Memory B cell (primary cell): ENCODE measurements at regions not wholly inside any gene's neighbourhood (a gene's known extent, or its start where the extent isn't known, plus 50 kb on each side); places are given as distances from the start of the nearest gene placed in this dataset.

Experiments used
- ATAC-seq: fragments of 150-1000 bp; cut with Tn5 transposase; 2 replicates; pipeline ENCODE4 v1.10.0; 2021; ENCODE audit warnings: low read depth, mild to moderate bottlenecking, moderate library complexity
- DNase-seq, 2 donors: peaks; one replicate each; pipeline ENCODE4 v3.0.0; 2022; ENCODE audit warnings: low spot score in 2 of 2
- H3K27ac Mint-ChIP-seq: one replicate; pipeline ENCODE4 v1.8.0; 2022; ENCODE audit warnings: mild to moderate bottlenecking, moderate library complexity, mixed read lengths
- H3K27me3 Mint-ChIP-seq: one replicate; pipeline ENCODE4 v1.8.0; 2022; ENCODE audit warnings: mixed read lengths
- H3K36me3 Mint-ChIP-seq: one replicate; pipeline ENCODE4 v1.8.0; 2022; ENCODE audit warnings: mild to moderate bottlenecking, mixed read lengths
- H3K4me1 Mint-ChIP-seq: one replicate; pipeline ENCODE4 v1.8.0; 2022; ENCODE audit warnings: mixed read lengths
- H3K4me3 Mint-ChIP-seq: one replicate; pipeline ENCODE4 v1.8.0; 2022; ENCODE audit warnings: mild to moderate bottlenecking, moderate library complexity, mixed read lengths
- H3K9me3 Mint-ChIP-seq: one replicate; pipeline ENCODE4 v1.8.0; 2022; ENCODE audit warnings: mixed read lengths

DNA sequence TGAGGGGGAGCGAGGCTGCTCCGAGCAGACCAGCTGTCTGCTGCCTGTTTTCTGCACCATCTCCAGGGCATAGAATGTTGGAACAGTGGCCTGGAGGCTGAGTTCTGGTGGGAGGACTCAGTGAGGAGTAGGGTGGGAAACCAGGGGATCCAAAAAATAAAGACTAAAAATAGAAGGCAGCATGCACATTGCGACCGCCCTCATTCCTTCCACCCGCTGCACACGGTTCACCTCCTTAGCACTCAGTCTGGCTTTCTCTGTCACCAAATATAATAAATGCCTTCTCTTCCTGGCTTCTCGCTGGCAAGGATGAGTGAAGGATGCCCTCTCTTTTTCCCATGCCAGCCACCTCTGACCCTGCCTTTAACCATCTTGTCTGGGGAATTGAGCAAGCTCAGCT, 146.2 kb downstream of the AACS start:
- Mint-ChIP-seq H3K27me3 (peaks cover 24% of the 10 kb centered on the region), H3K4me1 (no peaks in the 10 kb centered on the region), H3K9me3 (peaks cover 8% of the 10 kb centered on the region), H3K27ac (no peak overlapping the region), H3K4me3 (no peak overlapping the region), H3K36me3 (no peaks in the 10 kb centered on the region)
- no peak for ATAC-seq
- DNase-seq = no peak

DNA sequence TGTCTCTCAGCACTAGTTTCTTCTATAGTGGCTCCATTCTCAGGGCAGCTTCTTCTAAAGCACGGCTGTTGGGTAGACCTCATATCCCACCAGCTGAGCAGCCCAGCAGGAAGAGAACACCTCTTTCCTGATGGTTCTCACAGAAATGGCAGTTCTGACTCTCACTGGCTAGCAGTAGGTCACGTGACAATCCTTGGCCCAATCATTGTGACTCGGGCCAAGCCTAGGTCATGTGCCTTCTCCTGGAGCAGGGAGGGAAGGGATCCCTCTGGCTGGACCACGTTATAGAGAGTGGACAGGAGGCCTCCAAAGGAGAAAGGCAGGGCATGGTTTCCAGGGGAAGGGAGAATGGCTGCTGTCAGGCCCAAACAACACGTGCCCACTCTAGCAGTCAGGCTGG, 149.1 kb downstream of the AACS start:
- Mint-ChIP-seq H3K36me3 (no peaks in the 10 kb centered on the region), H3K27me3 (peaks cover 16% of the 10 kb centered on the region), H3K9me3 (peaks cover 6% of the 10 kb centered on the region), H3K4me1 (no peaks in the 10 kb centered on the region), H3K27ac (no peak overlapping the region), H3K4me3 (no peak overlapping the region)
- no peak for DNase-seq
- ATAC-seq = no peak

DNA sequence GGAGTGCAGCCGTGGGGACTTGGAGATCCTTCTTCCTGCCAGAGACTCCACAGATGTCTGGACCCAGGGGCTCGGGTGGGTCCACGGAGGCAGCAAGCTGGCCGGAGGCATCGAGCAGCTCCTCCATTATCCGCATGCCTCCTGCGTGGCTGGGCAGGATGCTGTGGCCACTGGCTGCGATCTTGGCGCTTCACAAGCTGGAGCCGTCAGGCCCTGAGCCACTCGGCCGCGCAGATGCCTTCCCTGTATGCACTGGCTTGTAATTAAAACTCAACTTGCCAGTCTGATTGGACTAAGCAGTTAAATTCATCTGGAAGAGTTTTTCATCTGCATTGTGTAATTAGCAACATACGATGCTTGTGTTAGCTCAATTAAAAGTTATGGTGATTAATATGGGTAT, 151.5 kb downstream of the AACS start:
- H3K4me1 Mint-ChIP-seq = no peaks in the 10 kb centered on the region
- H3K27me3 Mint-ChIP-seq = peaks cover 17% of the 10 kb centered on the region
- H3K4me3 Mint-ChIP-seq = no peak overlapping the region
- no peak overlapping the region for H3K27ac Mint-ChIP-seq
- peaks cover 6% of the 10 kb centered on the region for H3K9me3 Mint-ChIP-seq
- no peaks in the 10 kb centered on the region for H3K36me3 Mint-ChIP-seq
- no peak for DNase-seq
- no peak for ATAC-seq

DNA sequence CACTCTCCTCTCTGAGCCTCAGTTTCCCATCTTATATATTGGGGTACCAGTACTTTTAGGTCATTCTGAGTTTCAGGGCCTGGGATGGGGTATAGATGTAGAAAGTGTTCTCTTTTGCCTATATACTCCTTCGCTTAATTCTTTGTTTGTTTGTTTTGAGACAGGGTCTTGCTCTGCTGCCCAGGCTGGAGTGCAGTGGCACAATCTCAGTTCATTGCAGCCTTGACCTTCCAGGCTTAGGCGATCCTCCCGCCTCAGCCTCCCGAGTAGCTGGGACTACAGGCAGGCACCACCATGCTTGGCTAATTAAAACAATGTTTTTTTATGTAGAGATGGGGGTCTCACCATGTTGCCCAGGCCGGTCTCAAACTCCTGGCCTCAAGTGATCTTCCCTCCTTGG, 152.1 kb downstream of the AACS start:
- no peak overlapping the region for H3K27ac Mint-ChIP-seq
- ATAC-seq (no peak), DNase-seq (no peak)
- H3K4me1 Mint-ChIP-seq = no peaks in the 10 kb centered on the region
- no peaks in the 10 kb centered on the region for H3K36me3 Mint-ChIP-seq
- H3K9me3 Mint-ChIP-seq = peaks cover 6% of the 10 kb centered on the region
- peaks cover 17% of the 10 kb centered on the region for H3K27me3 Mint-ChIP-seq
- no peak overlapping the region for H3K4me3 Mint-ChIP-seq

DNA sequence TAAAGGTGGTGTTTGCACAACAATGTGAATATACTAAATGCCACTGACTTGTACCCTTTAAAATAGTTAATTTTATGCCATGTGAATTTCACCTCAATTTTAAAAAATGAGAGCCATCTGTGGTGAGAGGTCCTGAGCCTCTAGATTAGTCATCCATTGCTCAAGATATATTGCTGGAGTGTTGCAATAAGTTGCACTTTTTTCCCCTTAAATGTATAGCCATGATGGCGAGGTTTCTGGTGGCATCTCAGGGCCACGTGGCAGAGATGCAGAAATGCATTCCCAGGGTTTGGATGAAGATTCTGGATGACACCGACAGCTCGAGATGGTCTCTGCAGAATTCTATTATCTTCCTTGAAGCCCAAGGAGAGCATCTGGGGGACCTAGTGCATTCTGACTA, 153.7 kb downstream of the AACS start:
- Mint-ChIP-seq H3K27me3 (peaks cover 13% of the 10 kb centered on the region), H3K4me3 (no peak overlapping the region), H3K36me3 (no peaks in the 10 kb centered on the region), H3K27ac (no peak overlapping the region), H3K4me1 (no peaks in the 10 kb centered on the region), H3K9me3 (peaks cover 4% of the 10 kb centered on the region)
- DNase-seq (no peak), ATAC-seq (no peak)

DNA sequence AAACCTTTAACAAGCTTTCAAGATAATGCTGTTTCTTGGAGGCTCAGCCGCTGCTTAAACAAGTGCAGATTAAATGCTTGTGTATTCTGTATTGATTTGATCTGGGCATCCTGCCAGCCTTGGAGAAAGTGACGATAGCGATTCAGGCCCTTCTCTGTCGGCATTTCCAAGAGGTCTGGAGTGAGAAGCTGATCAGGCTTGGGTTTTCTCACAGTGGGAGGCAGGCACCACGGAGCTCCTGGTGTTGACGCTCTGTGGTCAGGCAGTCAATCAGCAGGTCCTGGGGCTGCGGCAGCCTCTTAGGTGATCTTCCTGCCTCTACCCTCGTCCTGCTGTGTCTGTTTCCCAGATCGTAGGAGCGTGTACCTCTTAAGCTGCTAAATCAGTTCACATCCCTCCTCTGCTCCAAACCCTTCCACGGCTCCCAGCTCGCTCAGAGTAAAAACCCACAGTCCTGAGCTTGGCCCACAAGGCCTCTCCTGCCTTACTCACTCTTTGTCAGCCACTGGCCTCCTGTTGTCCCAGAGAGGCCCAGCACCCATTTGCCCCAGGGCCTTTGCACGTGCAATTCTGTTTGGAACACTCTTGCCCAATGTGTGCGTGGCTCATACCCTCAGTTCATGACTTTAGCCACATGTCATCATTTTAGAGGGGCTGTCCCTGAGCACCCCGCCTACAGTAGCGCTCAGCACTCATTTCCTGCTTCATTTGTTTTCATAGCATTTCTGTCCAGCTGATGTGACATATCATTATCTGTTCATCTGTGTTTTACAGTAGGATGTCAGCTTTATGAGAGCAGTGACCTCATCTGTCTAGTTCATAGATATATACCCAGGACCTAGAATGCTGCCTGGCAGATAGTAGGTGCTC, 155.4 kb downstream of the AACS start:
- no peak overlapping the region for H3K27ac Mint-ChIP-seq
- H3K4me1 Mint-ChIP-seq = no peaks in the 10 kb centered on the region
- no peak for ATAC-seq
- DNase-seq = no peak
- no peaks in the 10 kb centered on the region for H3K36me3 Mint-ChIP-seq
- peaks cover 13% of the 10 kb centered on the region for H3K27me3 Mint-ChIP-seq
- no peak overlapping the region for H3K4me3 Mint-ChIP-seq
- H3K9me3 Mint-ChIP-seq = no peaks in the 10 kb centered on the region

DNA sequence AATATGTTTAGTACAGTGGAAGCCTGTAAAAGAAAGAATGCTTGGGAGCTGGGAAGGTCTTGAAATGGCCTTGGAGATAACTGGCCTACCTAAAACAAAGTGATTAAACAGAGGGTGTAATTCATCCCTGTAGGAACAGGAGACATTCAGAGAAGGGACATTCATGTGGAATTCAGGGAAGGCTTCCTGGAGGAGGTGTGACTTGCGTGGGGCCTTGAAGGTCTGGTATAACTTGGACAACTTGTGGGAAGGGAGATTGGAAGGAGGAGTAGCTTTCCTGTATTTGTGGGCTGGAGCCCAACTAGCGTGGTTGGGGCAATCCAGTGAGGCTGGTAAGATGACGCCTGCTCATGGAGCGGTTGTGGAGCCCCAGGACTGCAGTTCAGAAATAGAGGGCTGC, 156.4 kb downstream of the AACS start:
- Mint-ChIP-seq H3K4me1 (no peaks in the 10 kb centered on the region), H3K4me3 (no peak overlapping the region), H3K9me3 (no peaks in the 10 kb centered on the region), H3K36me3 (no peaks in the 10 kb centered on the region), H3K27me3 (peaks cover 15% of the 10 kb centered on the region), H3K27ac (no peak overlapping the region)
- ATAC-seq (no peak), DNase-seq (no peak)

DNA sequence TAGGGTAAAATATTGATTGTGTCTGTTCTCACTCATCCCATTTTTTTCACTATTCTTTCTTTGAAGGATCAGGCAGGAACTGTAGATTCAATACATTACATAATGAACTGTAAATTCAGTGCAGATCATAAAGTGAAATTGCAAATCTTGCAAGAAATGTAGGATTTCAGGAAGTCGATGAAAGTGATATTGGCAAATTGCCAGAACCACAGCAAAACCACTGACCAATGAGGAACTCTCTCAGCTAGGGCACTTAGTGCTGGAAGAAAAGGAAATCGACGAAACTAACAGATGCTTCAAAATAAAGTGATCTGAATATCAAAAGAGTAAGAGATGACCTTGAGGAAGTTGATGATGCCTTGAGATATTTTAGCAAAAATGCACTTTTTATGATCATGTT, 157.6 kb downstream of the AACS start:
- H3K27ac Mint-ChIP-seq = no peak overlapping the region
- no peak overlapping the region for H3K4me3 Mint-ChIP-seq
- no peak for ATAC-seq
- DNase-seq = no peak
- no peaks in the 10 kb centered on the region for H3K36me3 Mint-ChIP-seq
- no peaks in the 10 kb centered on the region for H3K4me1 Mint-ChIP-seq
- H3K9me3 Mint-ChIP-seq = no peaks in the 10 kb centered on the region
- peaks cover 13% of the 10 kb centered on the region for H3K27me3 Mint-ChIP-seq

DNA sequence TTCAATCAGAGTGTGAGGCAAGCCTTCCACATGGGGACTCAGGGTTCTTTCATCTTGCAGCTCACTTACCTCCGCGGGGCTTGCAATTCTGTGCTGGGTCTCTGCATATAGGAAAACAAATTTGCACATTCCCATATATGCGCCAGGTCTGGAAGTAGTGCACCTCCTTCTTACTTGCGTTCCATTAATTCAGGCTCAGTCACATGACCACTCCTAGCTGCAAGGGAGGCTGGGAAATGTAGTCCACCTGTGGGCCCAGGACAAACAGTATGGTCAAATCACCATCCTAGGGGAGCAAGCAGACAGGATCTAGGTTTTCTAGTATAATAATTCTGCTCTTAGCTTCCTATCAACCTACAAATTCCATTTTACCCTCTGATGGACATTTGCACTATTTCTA, 160.4 kb downstream of the AACS start:
- ATAC-seq (no peak), DNase-seq (no peak)
- no peak overlapping the region for H3K4me3 Mint-ChIP-seq
- H3K36me3 Mint-ChIP-seq = no peaks in the 10 kb centered on the region
- no peaks in the 10 kb centered on the region for H3K4me1 Mint-ChIP-seq
- H3K9me3 Mint-ChIP-seq = no peaks in the 10 kb centered on the region
- peaks cover 15% of the 10 kb centered on the region for H3K27me3 Mint-ChIP-seq
- H3K27ac Mint-ChIP-seq = no peak overlapping the region

DNA sequence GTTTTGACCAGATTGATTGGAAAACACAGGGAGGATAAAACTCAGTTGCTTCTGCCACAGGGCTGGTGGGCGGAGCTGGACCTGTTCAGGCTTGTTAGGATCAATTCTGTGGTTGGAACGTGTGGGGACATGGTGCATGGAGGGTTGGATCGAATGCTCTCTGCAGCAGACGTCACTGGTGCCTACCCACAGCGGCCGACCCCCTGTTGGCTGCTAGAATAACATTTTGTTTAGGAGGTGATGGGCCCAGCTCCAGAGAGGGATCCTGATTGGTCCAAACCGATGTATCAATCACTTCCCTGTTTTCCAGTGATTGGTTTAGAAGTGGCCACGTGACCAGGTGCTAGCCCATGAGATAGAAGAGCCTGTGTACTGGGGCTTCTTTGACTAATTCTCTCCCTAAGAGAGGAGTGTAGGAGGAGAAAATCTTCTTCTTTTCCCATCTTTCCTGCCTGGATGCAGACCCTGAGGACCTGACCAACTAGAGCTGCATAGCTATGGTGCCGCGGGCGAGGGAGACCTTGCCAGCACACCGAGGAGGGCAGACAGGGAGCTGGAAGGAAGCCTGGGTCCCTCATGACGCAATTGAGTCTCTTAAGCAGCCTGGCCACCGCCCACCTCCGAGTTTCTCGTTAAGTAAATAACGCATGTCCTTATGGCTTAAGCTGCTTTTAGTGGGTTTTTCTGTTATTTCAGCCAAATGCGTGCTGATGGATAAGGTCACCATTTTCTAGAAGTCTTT, 163.5 kb downstream of the AACS start:
- no peak for ATAC-seq
- H3K9me3 Mint-ChIP-seq = no peaks in the 10 kb centered on the region
- no peaks in the 10 kb centered on the region for H3K4me1 Mint-ChIP-seq
- DNase-seq = no peak
- H3K4me3 Mint-ChIP-seq = no peak overlapping the region
- H3K27ac Mint-ChIP-seq = no peak overlapping the region
- no peaks in the 10 kb centered on the region for H3K36me3 Mint-ChIP-seq
- H3K27me3 Mint-ChIP-seq = peaks cover 10% of the 10 kb centered on the region

DNA sequence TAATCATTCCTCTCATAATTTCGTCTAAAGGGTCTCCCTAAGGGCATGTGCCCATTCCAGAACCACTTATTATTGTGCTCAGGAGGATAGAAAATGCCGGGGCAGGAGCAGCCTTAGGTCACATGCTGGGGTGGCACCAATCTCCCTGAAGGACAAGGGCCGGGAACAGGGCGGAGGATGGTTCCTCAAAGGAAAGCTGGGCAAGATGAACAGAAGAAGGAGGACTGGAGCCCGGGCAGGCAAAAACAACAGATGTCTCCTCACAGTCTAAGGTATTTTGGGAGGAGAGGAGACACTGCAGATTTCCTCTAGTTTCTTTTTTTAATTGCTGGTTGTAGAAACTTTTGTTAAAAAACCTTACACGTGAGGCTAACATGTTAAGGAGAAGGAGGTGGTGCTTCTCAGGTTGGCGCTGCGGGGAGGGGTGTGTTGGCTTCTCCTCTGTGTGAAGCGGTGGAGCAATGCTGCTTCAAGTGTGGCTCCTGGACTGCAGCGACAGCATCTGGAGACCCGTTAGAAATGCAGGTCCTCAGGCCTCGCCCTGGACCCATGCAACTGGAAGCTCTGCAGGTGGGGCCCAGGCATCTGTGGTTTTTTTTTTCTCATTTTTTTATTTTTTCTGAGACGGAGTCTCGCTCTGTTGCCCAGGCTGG, 164.8 kb downstream of the AACS start:
- Mint-ChIP-seq H3K4me3 (no peak overlapping the region), H3K27me3 (peaks cover 12% of the 10 kb centered on the region), H3K36me3 (no peaks in the 10 kb centered on the region), H3K27ac (no peak overlapping the region), H3K9me3 (no peaks in the 10 kb centered on the region), H3K4me1 (no peaks in the 10 kb centered on the region)
- DNase-seq = no peak
- ATAC-seq = no peak

DNA sequence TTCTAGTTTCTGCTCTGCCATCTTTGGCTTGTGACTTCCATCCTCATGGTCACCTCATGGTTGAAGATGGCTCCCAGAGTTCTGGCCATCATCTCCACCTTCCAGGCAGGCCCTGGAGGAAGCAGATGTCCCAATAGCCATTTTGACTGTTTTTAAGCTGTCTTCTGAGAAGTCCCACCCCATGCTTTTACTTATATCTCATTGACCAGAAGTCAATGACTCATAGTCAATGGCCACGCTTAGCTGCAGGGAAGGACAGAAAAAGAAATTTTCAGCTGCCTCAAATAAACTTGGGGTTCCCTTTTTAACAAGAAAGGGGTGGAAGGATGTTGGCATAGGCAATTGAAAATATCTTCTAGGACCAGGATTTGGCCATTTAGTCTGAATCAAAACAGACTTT, 168.1 kb downstream of the AACS start:
- Mint-ChIP-seq H3K4me3 (no peak overlapping the region), H3K4me1 (no peaks in the 10 kb centered on the region), H3K36me3 (no peaks in the 10 kb centered on the region), H3K27ac (no peak overlapping the region), H3K27me3 (peaks cover 10% of the 10 kb centered on the region), H3K9me3 (no peaks in the 10 kb centered on the region)
- ATAC-seq (no peak), DNase-seq (no peak)

DNA sequence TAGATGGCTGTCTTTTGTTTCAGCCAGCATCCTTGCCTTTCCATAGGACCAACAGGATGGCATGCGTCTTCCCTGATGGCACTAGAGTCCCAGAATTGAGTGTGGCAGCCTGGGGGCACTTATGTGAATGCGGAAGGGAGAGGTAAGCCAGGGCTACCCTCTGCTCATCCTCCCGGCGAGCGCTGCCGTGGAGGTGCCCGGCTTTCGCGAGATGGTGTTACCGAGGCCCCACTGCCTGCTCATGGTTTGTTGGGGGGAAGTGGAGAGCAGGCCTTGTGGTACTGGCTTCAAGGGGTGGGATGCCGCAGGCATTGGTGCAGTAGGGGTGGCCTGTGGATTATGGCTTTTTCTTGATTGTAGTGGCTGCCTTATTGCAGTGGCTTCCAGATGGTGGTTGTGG, 174.3 kb downstream of the AACS start:
- DNase-seq (no peak), ATAC-seq (no peak)
- Mint-ChIP-seq H3K27ac (no peak overlapping the region), H3K27me3 (peaks cover 12% of the 10 kb centered on the region), H3K9me3 (no peaks in the 10 kb centered on the region), H3K4me3 (no peak overlapping the region), H3K4me1 (no peaks in the 10 kb centered on the region), H3K36me3 (no peaks in the 10 kb centered on the region)

DNA sequence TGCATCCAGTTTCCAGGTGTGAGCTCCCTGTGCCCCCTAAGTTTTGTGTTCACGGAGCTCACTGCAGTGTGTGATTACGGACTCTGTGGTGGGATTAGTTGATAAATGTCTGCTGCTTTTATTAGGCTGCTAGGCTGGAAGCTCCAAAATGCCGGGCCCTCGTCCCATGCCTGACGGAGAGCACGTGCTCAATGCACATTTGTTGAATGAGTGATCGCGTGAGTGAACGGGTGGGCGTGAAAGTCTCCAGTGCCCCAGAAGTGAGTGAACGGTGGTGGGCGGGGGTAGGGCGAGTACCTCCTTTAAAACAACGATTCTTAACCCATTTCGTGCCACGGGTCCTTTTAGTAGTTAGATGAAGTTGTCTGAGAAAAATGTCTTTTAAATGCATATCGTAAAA, 175.5 kb downstream of the AACS start:
- Mint-ChIP-seq H3K4me3 (no peak overlapping the region), H3K27ac (no peak overlapping the region), H3K9me3 (no peaks in the 10 kb centered on the region), H3K36me3 (no peaks in the 10 kb centered on the region), H3K27me3 (peaks cover 11% of the 10 kb centered on the region), H3K4me1 (no peaks in the 10 kb centered on the region)
- DNase-seq = no peak
- no peak for ATAC-seq
